Spleen (tissue), 7 donors: ENCODE measurements at regions not wholly inside any gene's neighbourhood (a gene's known extent, or its start where the extent isn't known, plus 50 kb on each side); places are given as distances from the start of the nearest gene placed in this dataset.

ENCODE experiments used
- CTCF ChIP-seq, 11 experiments: fragments of 200-600 bp in 7 of 11; fragments of 450-650 bp in 4 of 11; sonication (generic) in 4 of 11; IDR thresholded peaks in 8 of 11; conservative IDR thresholded peaks in 3 of 11; 1 replicate in 7 of 11; 2 replicates in 4 of 11; pipeline versions ENCODE4 v1.4.0 to v1.8.0; 2016 to 2021; ENCODE audit warnings: antibody characterized with exemption in 11 of 11, inconsistent platforms in 4 of 11, mild to moderate bottlenecking in 1 of 11
- POLR2A ChIP-seq, 3 donors: fragments of 450-650 bp; IDR thresholded peaks; one replicate each; pipeline ENCODE4 v1.5.1; 2017; ENCODE audit warnings: antibody characterized with exemption in 3 of 3, mild to moderate bottlenecking in 1 of 3
- POLR2AphosphoS5 ChIP-seq, 3 donors: sonication (generic); formaldehyde crosslinking; IDR thresholded peaks; one replicate each; pipeline ENCODE4 v1.5.1; 2017; ENCODE audit warnings: antibody characterized with exemption in 3 of 3
- donor health status: DM: no; HTN: no; CAD: no; lungs with moderate emphysema.
- donor health status: DM: no; HTN: no; CAD: no.
- donor health status: DM: no; HTN: no; CAD: no.

GRCh38 chr13:23995283-23996073, 98.2 kb upstream of the C1QTNF9B start:
- TF ChIP-seq CTCF (IDR thresholded peaks at IDR 0.05 in 8 of 11, conservative IDR thresholded peaks at IDR 0.05 in 3 of 11) (no peak), POLR2AphosphoS5 (IDR thresholded peaks at IDR 0.05) (peak in 1 of 3 donors; percentile 32), POLR2A (IDR thresholded peaks at IDR 0.05) (peak in 1 of 3 donors; percentile 52)
